ENCODE measurements at regions not wholly inside any gene's neighbourhood (a gene's known extent, or its start where the extent isn't known, plus 50 kb on each side); places are given as distances from the start of the nearest gene placed in this dataset.

- no peak for ATAC-seq
- TF ChIP-seq RARB (CRISPR knock-in tag; IDR thresholded peaks at IDR 0.05) (no peak), TSHZ2 (CRISPR knock-in tag; IDR thresholded peaks at IDR 0.05) (no peak), GLIS3 (CRISPR knock-in tag; IDR thresholded peaks at IDR 0.05) (no peak), CSDC2 (CRISPR knock-in tag; IDR thresholded peaks at IDR 0.05) (no peak), ZC3H10 (CRISPR knock-in tag; IDR thresholded peaks at IDR 0.05) (no peak), CREB5 (CRISPR knock-in tag; IDR thresholded peaks at IDR 0.05; ENCODE audit: low read depth) (no peak), TOX (CRISPR knock-in tag; IDR thresholded peaks at IDR 0.05; ENCODE audit: borderline replicate concordance) (no peak), SNAI2 (CRISPR knock-in tag; IDR thresholded peaks at IDR 0.05) (no peak), ZNF565 (CRISPR knock-in tag; conservative IDR thresholded peaks at IDR 0.05; ENCODE audit: low read depth) (no peak), PATZ1 (CRISPR knock-in tag; IDR thresholded peaks at IDR 0.05; ENCODE audit: borderline replicate concordance) (no peak), PPARA (CRISPR knock-in tag; IDR thresholded peaks at IDR 0.05; ENCODE audit: borderline replicate concordance) (no peak), BACH2 (CRISPR knock-in tag; IDR thresholded peaks at IDR 0.05; ENCODE audit: borderline replicate concordance) (no peak), ISL1 (CRISPR knock-in tag; IDR thresholded peaks at IDR 0.05) (no peak), ESRRG (CRISPR knock-in tag; IDR thresholded peaks at IDR 0.05) (no peak), TCF4 (CRISPR knock-in tag; IDR thresholded peaks at IDR 0.05; ENCODE audit: borderline replicate concordance) (no peak), ZNF70 (CRISPR knock-in tag; IDR thresholded peaks at IDR 0.05) (no peak), ZNF8 (CRISPR knock-in tag; IDR thresholded peaks at IDR 0.05) (no peak)
Measured at GRCh38 chr18:46408334-46408987, 248.6 kb downstream of the LOXHD1 start.

- no peak for TF ChIP-seq ZNF70 (CRISPR knock-in tag; IDR thresholded peaks at IDR 0.05)
- no peak for TF ChIP-seq CSRNP3 (CRISPR knock-in tag; IDR thresholded peaks at IDR 0.05)
- no peak for TF ChIP-seq TOX (CRISPR knock-in tag; IDR thresholded peaks at IDR 0.05; ENCODE audit: borderline replicate concordance)
- no peak for TF ChIP-seq CREB5 (CRISPR knock-in tag; IDR thresholded peaks at IDR 0.05; ENCODE audit: low read depth)
- TF ChIP-seq POU6F1 (CRISPR knock-in tag; IDR thresholded peaks at IDR 0.05; ENCODE audit: borderline replicate concordance, low read depth), result no peak
- no peak for TF ChIP-seq RARB (CRISPR knock-in tag; IDR thresholded peaks at IDR 0.05)
- no peak for TF ChIP-seq CSDC2 (CRISPR knock-in tag; IDR thresholded peaks at IDR 0.05)
- TF ChIP-seq BACH2 (CRISPR knock-in tag; IDR thresholded peaks at IDR 0.05; ENCODE audit: borderline replicate concordance), result no peak
- no peak for TF ChIP-seq ESRRG (CRISPR knock-in tag; IDR thresholded peaks at IDR 0.05)
- TF ChIP-seq ZNF8 (CRISPR knock-in tag; IDR thresholded peaks at IDR 0.05), result no peak
- TF ChIP-seq ZNF565 (CRISPR knock-in tag; conservative IDR thresholded peaks at IDR 0.05; ENCODE audit: low read depth), result no peak
- TF ChIP-seq ISL1 (CRISPR knock-in tag; IDR thresholded peaks at IDR 0.05), result no peak
- no peak for ATAC-seq
Measured at GRCh38 chr18:46411191-46411828, 245.7 kb downstream of the LOXHD1 start.

Measured in SK-N-SH treated with all-trans-retinoic acid at 6 μM for 48 hours (cell line).